ENCODE measurements at regions not wholly inside any gene's neighbourhood (a gene's known extent, or its start where the extent isn't known, plus 50 kb on each side); places are given as distances from the start of the nearest gene placed in this dataset.

- 84% methylated on average over 8 of the region's 8 CpGs; no CpG with 5 or more reads in 1 of the 2 experiments for WGBS, 2 experiments (ENCODE audit: extremely low coverage in 1 of 2, insufficient coverage in 1 of 2, insufficient read length in 1 of 2, insufficient replicate concordance in 2 of 2, low coverage in 1 of 2, low lambda C conversion rate in 2 of 2, missing lambda C conversion rate in 1 of 2)
- no peak for FAIRE-seq
- Histone ChIP-seq H3K36me3 (ENCODE audit: control insufficient read depth in 2 of 4, insufficient read depth in 4 of 4, low read length in 3 of 4) (no peaks in the 10 kb centered on the region), H3K18ac (ENCODE audit: extremely low read depth, low read length) (no peak overlapping the region), H2BK15ac (ENCODE audit: low read length) (no peak overlapping the region), H2BK12ac (ENCODE audit: low read depth, low read length) (no peak overlapping the region), H4K91ac (replicated peaks; ENCODE audit: insufficient read length, low read length) (no peak overlapping the region), H3K9ac (replicated peaks in 1 of 4; ENCODE audit: extremely low read depth in 1 of 4, low read depth in 3 of 4, low read length in 3 of 4) (no peak overlapping the region), H3K79me1 (ENCODE audit: low read depth, low read length) (no peaks in the 10 kb centered on the region), H3K23ac (ENCODE audit: insufficient read length) (no peak overlapping the region), H2BK120ac (replicated peaks; ENCODE audit: low read depth, low read length) (no peak overlapping the region), H3K4ac (replicated peaks; ENCODE audit: insufficient read length, low read depth, low read length) (no peak overlapping the region), H3K23me2 (ENCODE audit: low read depth, low read length) (no peaks in the 10 kb centered on the region), H2BK5ac (ENCODE audit: low read depth, low read length) (no peak overlapping the region), H2AK5ac (ENCODE audit: low read depth, low read length) (no peak overlapping the region), H2AFZ (ENCODE audit: low read length) (no peak overlapping the region), H3K27ac (ENCODE audit: low read depth, low read length) (no peak overlapping the region), H3K4me2 (ENCODE audit: insufficient read depth in 1 of 2, low read depth in 2 of 2, low read length in 2 of 2) (no peak overlapping the region), H4K20me1 (replicated peaks in 1 of 2; ENCODE audit: control insufficient read depth in 1 of 2, insufficient read depth in 2 of 2, low read length in 2 of 2) (no peaks in the 10 kb centered on the region), H3K14ac (ENCODE audit: insufficient read length) (no peak overlapping the region), H4K5ac (ENCODE audit: insufficient read length, low read depth, low read length) (no peak overlapping the region), H3K9me3 (ENCODE audit: insufficient read depth in 2 of 2, low read depth in 1 of 2, low read length in 1 of 2) (no peaks in the 10 kb centered on the region), H3K27me3 (replicated peaks in 1 of 4; ENCODE audit: control insufficient read depth in 3 of 4, extremely low read depth in 1 of 4, insufficient read depth in 3 of 4, low read length in 3 of 4) (no peaks in the 10 kb centered on the region), H3K4me3 (ENCODE audit: extremely low read depth in 1 of 4, insufficient read depth in 2 of 4, low read depth in 3 of 4, low read length in 4 of 4) (no peak overlapping the region), H3K4me1 (replicated peaks in 1 of 4; ENCODE audit: control insufficient read depth in 3 of 4, insufficient read depth in 4 of 4, low read length in 3 of 4) (no peaks in the 10 kb centered on the region), H3K56ac (replicated peaks; ENCODE audit: insufficient read length, low read depth, low read length) (no peak overlapping the region), H2BK20ac (ENCODE audit: low read length) (no peak overlapping the region), H4K8ac (ENCODE audit: extremely low read depth, insufficient read depth, low read length) (no peak overlapping the region), H3K79me2 (ENCODE audit: control insufficient read depth in 1 of 2, insufficient read depth in 2 of 2, low read length in 2 of 2) (no peaks in the 10 kb centered on the region)
- CTCF ChIA-PET (ENCODE audit: partially characterized antibody), result interaction anchor here (0.8 to 8.6 kb wide), 17 partner anchors 11 to 358 kb away, joined by 3 to 194 read pairs (median 3); no protein-coding TSS in a partner anchor
- POLR2A ChIA-PET (ENCODE audit: partially characterized antibody), result no interaction called here
- DNase-seq (ENCODE audit: low read depth in 1 of 2, low spot score in 2 of 2), result no peak
- TF ChIP-seq, protein P1, sequence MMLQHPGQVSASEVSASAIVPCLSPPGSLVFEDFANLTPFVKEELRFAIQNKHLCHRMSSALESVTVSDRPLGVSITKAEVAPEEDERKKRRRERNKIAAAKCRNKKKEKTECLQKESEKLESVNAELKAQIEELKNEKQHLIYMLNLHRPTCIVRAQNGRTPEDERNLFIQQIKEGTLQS (IDR thresholded peaks at IDR 0.05; ENCODE audit: insufficient read depth, low read depth, low read length), result no peak
- no peak for TF ChIP-seq POLR2A (IDR thresholded peaks at IDR 0.05; ENCODE audit: control extremely low read depth in 1 of 2, low read depth in 2 of 2, low read length in 2 of 2)
- no peak for TF ChIP-seq SRF (IDR thresholded peaks at IDR 0.05; ENCODE audit: low read depth, low read length)
- TF ChIP-seq E2F6 (IDR thresholded peaks at IDR 0.05), result no peak
- TF ChIP-seq FOSL1 (IDR thresholded peaks at IDR 0.05; ENCODE audit: insufficient read depth, low read depth, low read length), result 0 out of 2 replicates have a peak, but pooled peaks have one; percentile 35
- TF ChIP-seq, protein P2, sequence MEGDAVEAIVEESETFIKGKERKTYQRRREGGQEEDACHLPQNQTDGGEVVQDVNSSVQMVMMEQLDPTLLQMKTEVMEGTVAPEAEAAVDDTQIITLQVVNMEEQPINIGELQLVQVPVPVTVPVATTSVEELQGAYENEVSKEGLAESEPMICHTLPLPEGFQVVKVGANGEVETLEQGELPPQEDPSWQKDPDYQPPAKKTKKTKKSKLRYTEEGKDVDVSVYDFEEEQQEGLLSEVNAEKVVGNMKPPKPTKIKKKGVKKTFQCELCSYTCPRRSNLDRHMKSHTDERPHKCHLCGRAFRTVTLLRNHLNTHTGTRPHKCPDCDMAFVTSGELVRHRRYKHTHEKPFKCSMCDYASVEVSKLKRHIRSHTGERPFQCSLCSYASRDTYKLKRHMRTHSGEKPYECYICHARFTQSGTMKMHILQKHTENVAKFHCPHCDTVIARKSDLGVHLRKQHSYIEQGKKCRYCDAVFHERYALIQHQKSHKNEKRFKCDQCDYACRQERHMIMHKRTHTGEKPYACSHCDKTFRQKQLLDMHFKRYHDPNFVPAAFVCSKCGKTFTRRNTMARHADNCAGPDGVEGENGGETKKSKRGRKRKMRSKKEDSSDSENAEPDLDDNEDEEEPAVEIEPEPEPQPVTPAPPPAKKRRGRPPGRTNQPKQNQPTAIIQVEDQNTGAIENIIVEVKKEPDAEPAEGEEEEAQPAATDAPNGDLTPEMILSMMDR (IDR thresholded peaks at IDR 0.05; ENCODE audit: control extremely low read depth in 1 of 3, insufficient read depth in 1 of 3, low read depth in 1 of 3, low read length in 3 of 3), result peak; percentile 42 to 77 (median 53)
- no peak for TF ChIP-seq TEAD4 (IDR thresholded peaks at IDR 0.05; ENCODE audit: low read depth, low read length)
- TF ChIP-seq SP4 (IDR thresholded peaks at IDR 0.05; ENCODE audit: low read length), result no peak
- TF ChIP-seq KDM5A (IDR thresholded peaks at IDR 0.05; ENCODE audit: low read length), result no peak
- no peak for TF ChIP-seq SP2 (IDR thresholded peaks at IDR 0.05; ENCODE audit: low read length)
- TF ChIP-seq RXRA (IDR thresholded peaks at IDR 0.05; ENCODE audit: insufficient read depth, low read depth, low read length), result no peak
- TF ChIP-seq POU5F1 (IDR thresholded peaks at IDR 0.05; ENCODE audit: low read depth, low read length), result no peak
These were observed 63.1 kb upstream of the MCTP2 start for GRCh38 chr15:94168250-94168649.

Measured in H1 (cell line).